Hematopoietic multipotent progenitor cell treated with erythropoietin and hydrocortisone succinate and interleukin-3 and kit ligand, for 8 days (in vitro differentiated cells): ENCODE measurements at regions not wholly inside any gene's neighbourhood (a gene's known extent, or its start where the extent isn't known, plus 50 kb on each side); places are given as distances from the start of the nearest gene placed in this dataset.
"Not testable (repeated sequence)": the region's sequence is repeated elsewhere in the genome, so short reads cannot be mapped to it uniquely, and the experiment has no call there.

ENCODE experiments used
- DNase-seq: peaks from one replicate; pipeline ENCODE4 v3.0.0-alpha.2; 2015

- no peak for DNase-seq
Observed at GRCh38 chr4:181830404-181831035, 412.7 kb upstream of the TENM3 start.

DNA sequence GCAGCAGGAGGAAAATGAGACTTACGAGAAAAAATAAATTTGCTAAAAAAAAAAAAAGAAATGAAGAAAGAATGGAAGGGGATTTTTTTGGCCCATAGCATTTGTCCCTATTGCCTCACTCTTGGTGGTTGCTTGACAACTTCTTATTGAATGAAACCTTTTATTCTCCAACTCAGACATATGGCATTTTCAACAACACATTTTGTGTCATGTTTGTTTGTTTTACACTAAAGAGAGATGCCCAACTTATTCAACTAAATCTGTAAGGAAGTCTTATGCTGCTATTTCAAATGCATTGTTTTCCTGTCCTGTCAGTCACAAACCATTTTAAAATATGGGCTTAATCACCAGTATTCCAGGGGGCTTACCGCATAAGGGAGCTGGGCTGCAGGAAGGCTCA, 409.1 kb upstream of the TENM3 start:
- no peak for DNase-seq

DNA sequence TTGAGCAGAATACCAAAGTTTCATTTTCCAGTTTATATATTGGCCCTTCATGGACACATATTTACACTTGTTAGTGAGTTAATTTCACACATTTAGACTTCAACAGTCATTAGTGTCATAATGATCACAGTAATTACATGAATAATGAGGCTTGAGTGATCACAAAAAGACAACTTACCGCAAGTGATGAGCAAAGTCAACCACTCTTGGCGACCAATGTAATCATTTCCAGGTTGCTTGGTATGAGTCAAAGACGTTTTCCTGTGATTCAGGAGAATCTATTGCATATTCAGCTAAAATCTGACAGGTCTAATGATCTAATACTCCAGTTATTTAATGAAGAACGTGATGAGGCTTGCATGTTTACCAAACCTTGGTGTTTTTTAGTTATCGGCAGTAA, 407.9 kb upstream of the TENM3 start:
- DNase-seq, result no peak

DNA sequence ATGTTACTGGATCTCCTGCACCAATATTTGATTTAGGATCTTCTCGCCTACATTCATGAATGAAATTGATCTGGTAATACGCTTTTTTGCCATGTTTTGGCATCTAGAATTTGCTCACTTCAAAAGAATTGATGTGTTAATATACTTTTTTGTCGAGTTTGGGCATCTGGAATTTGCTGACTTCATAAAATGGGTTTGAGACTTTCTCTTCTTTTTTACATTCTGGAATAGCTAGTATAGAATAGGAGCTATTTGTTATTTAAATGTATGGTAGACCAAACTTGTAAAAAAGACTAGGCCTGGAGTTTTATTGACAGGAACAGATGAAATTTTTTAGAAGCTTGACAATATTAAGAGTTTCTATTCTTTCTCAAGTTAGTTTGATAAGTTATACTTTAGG, 404.9 kb upstream of the TENM3 start:
- no peak for DNase-seq

GRCh38 chr4:181843797-181844196, 399.4 kb upstream of the TENM3 start:
- DNase-seq, result not testable (repeated sequence)

DNA sequence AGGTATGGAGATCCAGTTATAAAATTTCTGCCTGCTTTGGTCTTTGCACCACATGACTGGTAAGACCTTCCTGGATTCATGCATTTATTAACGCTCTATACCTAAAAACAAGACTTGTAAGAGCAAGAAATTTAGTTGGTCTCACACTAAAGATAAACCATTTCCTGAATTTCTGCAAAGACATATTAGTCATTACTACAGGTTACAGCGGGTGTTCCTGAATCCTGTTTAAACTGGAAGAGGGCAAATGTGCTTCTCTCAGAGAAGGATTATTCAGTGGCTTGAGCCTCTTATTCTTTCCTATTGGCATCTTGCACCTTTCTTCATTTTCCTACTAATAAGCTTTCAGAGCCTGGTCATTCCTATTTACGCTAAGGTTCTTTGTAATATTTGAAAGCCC, 397.6 kb upstream of the TENM3 start:
- DNase-seq, result no peak

DNA sequence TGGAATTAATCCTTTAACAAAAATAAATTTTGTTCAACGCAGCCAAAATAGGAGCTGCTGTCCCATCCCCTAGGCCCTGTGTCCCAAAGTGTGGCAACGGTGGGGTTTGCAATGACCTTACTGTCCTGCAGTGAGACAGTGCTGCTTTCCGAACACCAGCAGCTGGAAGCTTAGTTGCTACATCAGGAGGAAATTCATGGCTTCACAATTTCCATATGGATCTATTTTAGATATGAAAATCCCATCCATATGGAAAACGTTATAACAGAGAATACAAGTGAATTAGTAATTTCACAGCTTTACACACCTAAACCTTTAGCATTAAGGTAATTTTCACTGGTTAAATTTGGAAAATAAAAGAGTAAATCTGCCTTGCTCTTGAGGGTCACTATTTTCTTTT, 396.3 kb upstream of the TENM3 start:
- DNase-seq, result no peak

GRCh38 chr4:181848357-181848756, 394.8 kb upstream of the TENM3 start:
- DNase-seq, result no peak

- DNase-seq, result no peak
Observed at GRCh38 chr4:181849472-181849871, 393.7 kb upstream of the TENM3 start.

- DNase-seq, result no peak
Observed at GRCh38 chr4:181853881-181854511, 389.2 kb upstream of the TENM3 start.

GRCh38 chr4:181855307-181855706, 387.9 kb upstream of the TENM3 start:
- no peak for DNase-seq

GRCh38 chr4:181857471-181857870, 385.7 kb upstream of the TENM3 start:
- not testable (repeated sequence) for DNase-seq

DNA sequence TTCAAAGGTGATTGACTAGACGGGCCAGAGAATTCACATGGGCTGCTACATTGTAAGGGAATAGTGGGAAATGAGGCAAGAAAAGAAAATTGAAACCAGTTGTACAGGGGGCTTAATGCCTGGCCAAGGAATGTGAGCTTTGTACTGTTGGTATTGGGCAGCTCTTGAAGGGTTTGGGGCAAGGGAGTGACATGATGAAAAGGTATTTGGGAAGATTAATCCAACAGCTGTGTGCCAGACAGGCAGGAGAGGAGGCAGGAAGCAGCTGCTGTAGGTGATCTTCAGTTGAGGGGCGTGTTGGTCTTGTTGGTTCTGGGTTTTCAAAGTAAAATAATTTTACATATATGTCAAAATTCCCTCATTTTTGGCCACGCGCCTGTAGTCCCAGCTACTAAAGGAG, 384.5 kb upstream of the TENM3 start:
- no peak for DNase-seq

- DNase-seq, result no peak
Observed at GRCh38 chr4:181859439-181859838, 383.8 kb upstream of the TENM3 start.

DNA sequence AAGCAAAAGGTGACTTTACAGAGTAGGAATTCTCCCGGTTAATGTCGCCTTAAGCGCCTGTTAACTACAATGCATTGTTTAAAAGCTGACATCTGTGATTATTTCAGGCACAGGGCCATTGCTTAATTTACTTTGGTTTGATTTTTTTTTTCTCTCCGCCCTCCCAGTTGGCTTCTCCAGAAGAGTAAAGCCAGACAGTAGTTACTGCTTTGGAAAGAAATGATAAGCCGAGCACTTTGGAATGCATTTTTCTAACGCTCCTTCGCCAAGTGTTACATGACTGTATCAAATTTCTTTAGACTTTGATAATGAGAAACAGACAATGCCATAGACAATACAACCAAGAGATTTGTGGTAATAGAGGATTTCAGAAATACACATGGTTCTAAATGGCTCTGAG, 383.0 kb upstream of the TENM3 start:
- DNase-seq, result no peak

- DNase-seq, result no peak
Observed at GRCh38 chr4:181860668-181861067, 382.5 kb upstream of the TENM3 start.

- DNase-seq, result no peak
Observed at GRCh38 chr4:181863856-181864255, 379.3 kb upstream of the TENM3 start.

DNA sequence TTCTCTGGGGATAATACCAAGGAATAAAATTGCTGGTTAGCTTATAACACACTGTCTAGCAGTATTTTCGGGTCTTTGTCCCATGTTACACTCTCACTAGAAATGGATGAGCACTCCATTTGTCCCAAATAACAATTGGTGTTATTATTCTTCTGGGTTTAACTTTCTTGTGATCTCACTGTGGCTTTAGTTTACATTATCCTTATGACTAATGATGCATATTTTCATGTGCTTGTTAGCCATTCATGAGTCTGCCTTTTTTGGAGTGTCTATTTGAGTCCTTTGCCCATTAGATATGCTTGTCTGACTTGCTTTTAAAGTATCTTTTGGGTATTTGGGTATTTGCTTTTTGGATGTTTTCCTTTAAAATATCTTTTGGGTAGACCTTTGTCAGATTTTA, 372.9 kb upstream of the TENM3 start:
- DNase-seq, result no peak

DNA sequence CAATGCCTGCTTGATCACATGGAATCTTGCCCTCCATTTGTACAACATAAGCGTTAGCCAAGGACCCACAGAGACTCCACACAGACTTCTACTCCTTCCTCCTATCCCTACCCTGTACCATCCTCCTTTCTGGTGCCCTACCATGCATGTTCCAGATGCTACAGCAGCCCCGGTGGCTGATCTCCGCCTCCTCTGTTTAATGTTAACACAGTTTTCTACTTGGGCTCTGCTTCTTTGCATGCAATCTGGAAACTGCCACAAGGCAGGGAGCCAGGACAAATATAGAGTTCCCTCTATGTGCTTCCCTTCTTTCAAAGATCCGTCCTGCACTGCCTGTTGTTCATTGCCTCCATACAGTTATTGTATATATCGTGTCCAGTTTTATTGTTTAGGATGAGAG, 368.6 kb upstream of the TENM3 start:
- DNase-seq, result no peak

DNA sequence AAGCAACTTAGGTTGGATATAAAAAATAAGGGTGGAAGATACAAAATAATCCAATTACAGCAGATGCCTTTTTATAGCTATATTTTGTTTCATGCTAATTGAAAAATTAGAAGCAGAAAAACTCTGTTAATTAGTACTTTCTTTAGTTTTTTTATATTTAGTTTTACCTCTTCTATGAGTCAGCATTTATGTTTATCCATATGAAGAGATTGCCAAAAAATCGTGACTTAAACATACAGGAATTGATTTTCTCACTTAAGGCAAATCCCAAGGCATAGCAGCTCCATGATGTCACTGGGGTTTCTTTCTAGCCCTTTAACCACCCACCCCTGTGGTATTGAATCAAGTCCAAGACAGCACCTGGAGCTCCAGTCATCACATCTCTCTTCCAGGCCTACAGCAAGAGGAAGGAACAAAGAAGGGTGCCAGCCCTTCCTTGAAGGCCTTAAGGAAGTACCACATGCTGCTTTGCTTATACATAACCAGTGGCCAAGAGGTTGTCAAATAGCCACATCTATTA, 365.8 kb upstream of the TENM3 start:
- no peak for DNase-seq

GRCh38 chr4:181890031-181890430, 353.2 kb upstream of the TENM3 start:
- DNase-seq, result no peak

GRCh38 chr4:181890911-181891310, 352.3 kb upstream of the TENM3 start:
- no peak for DNase-seq

DNA sequence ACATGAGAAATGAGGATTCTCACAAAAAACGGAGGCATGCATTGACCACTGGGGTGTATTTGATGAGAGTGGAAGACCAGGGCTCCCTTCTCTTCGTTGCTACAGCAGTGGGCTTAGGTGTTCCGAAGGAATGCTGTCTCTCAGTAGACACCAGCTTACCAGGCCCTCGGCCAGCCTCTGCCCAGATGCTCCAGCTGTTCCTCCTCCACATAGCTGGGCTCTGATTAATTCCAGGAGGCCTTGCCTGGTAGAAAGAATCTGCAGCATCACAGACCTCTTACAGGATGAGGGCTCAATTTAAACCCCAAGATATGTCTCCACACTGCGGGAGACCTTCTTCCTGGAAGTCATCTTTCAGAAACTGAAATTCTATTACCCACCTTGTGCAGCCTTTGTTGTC, 346.6 kb upstream of the TENM3 start:
- DNase-seq, result no peak

DNA sequence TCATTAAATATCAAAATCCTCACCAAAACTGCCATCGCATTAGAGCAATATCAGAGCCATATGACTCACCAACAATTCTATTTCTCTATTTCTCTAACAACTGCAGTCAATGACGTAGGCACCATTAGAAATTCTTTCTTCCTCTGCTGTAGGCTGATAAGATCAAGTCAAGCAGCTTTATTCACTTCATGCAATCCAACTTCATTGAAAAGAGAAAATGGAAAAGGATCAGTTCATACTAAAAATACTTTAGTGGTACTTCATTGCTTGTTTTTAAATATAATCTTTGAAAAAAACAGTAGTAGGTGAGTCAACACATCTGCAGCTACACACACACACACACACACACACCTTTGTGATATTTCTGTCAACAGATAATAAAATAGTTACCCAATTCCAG, 345.3 kb upstream of the TENM3 start:
- DNase-seq, result no peak

- DNase-seq, result not testable (repeated sequence)
Observed at GRCh38 chr4:181902404-181902803, 340.8 kb upstream of the TENM3 start.
